ENCODE measurements at regions not wholly inside any gene's neighbourhood (a gene's known extent, or its start where the extent isn't known, plus 50 kb on each side); places are given as distances from the start of the nearest gene placed in this dataset.
"Not testable (repeated sequence)": the region's sequence is repeated elsewhere in the genome, so short reads cannot be mapped to it uniquely, and the experiment has no call there.

- no peak for DNase-seq
These were observed 841.8 kb upstream of the TENM4 start for GRCh38 chr11:80282643-80283042.

- no peak for DNase-seq
These were observed 840.4 kb upstream of the TENM4 start for GRCh38 chr11:80281194-80281593.

- DNase-seq: no peak
These were observed 839.9 kb upstream of the TENM4 start for GRCh38 chr11:80280737-80281136.

- no peak for DNase-seq
These were observed 820.9 kb upstream of the TENM4 start for GRCh38 chr11:80261776-80262175.

DNA sequence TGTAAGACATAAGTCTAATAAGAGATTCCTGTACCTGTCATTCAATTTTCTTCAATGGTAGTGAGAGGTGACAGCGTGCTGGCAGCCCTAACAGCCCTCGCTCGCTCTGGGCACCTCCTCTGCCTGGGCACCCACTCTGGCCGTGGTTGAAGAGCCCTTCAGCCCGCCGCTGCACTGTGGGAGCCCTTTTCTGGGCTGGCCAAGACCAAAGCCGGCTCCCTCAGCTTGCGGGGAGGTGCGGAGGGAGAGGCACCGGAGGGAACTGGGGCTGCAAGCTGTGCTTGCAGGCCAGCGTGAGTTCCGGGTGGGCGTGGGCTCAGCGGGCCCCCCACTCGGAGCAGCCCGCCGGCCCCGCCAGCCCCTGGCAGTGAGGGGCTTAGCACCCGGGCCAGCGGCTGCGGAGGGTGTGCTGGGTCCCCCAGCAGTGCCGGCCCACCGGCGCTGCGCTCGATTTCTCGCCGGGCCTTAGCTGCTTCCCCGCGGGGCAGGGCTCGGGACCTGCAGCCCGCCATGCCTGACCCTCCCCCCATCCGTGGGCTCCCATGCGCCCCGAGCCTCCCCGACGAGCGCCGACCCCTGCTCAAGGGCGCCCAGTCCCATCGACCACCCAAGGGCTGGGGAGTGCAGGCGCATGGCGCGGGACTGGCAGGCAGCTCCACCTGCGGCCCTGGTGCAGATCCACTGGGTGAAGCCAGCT lies 816.6 kb upstream of the TENM4 start:
- not testable (repeated sequence) for DNase-seq

DNA sequence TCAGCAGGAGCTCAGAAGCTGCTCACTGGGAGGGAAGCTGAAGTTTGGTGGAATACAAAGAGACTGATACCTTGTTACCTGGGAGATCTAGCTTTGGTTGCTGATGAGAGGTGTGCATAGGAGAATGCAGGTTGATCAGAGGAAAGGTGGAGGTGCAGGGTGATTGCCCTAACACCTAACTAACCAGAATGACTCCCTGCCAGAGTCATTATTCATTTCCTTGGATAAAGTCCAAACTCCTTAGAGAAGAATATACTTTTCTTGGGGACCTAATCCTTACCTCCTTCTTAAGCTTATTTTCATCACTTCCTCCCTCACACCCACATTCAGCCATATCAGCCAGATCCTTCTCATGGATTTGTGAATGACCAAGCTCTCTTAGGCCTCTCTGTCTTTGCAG lies 814.2 kb upstream of the TENM4 start:
- DNase-seq: no peak

DNA sequence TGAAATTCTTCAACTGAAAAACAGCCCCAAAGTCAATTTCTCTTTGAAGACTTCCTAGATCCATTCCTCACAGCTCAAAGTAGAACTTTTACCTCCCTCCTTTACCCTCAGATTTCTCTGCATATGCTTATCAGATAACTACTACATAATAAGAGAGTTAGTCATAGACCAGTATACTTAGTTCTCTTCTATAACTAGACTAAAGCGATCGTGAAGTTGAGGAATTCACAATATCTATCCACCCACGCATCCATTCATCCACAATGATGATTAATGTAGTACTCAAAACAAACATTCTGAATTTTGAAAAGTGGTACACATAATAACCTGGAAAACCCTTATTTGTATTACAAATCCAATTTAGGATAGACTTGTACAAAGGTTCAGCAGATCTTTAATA lies 800.9 kb upstream of the TENM4 start:
- DNase-seq: no peak

DNA sequence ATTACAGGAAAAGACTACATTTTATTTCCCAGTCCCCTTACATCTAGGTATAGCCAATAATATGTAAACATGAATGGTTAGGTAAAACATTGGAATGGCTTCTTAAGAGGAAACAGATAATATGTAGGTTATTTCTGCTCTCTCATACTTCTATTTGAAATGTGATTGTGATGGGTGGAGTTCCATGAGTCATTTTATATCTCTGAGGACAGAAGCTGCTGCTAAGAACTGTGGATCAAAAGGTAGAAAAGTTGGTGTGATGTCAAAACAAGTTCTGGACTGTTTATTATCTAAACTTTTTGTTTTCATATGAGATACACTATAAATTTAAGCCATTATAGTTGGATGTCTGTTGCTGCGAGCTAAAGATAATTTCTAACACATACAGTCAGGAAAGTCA lies 799.4 kb upstream of the TENM4 start:
- no peak for DNase-seq

GRCh38 chr11:80239217-80239616 lies 798.4 kb upstream of the TENM4 start:
- no peak for DNase-seq

GRCh38 chr11:80227915-80228314 lies 787.1 kb upstream of the TENM4 start:
- DNase-seq: no peak

GRCh38 chr11:80214413-80214812 lies 773.6 kb upstream of the TENM4 start:
- DNase-seq: no peak

GRCh38 chr11:80211673-80212072 lies 770.8 kb upstream of the TENM4 start:
- no peak for DNase-seq

DNA sequence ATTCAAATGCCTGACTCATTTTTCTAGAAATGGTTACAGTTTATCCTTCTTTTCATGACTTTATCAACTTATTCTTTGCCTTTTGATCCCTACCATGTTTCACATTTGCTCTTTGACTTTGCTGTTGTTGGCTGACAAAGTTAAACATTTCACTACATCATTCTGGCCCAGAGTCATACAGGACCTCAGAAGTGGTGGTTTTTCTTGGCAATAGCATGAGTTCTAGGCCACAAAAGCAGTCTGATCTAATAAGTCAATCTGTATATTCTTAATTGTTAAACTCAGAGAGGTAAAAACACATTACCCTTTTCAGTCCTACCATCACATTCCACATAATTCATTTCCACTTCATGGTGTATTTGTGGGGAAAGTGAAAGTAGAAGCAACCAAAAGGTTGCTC lies 763.2 kb upstream of the TENM4 start:
- no peak for DNase-seq

- no peak for DNase-seq
These were observed 756.2 kb upstream of the TENM4 start for GRCh38 chr11:80196932-80197554.

GRCh38 chr11:80196041-80196440 lies 755.2 kb upstream of the TENM4 start:
- DNase-seq: no peak

DNA sequence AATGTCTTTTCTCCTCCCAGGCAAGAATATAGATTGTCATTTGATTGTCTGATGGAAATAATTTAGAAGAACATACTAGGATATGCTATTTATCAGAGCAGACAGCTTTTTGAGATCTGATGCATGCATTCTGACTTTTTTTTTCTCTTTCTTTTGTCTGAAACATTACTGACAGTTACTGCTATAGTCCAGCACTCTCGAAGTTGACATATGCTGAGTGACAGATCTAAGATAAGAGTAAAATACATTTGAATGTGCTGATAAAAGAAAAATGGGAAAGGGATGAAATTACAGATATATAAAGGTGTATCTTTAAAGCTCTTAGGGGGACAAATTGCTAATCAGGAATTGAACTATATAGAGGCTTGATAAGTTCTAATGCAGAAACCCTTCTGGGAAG lies 753.8 kb upstream of the TENM4 start:
- DNase-seq: no peak

DNA sequence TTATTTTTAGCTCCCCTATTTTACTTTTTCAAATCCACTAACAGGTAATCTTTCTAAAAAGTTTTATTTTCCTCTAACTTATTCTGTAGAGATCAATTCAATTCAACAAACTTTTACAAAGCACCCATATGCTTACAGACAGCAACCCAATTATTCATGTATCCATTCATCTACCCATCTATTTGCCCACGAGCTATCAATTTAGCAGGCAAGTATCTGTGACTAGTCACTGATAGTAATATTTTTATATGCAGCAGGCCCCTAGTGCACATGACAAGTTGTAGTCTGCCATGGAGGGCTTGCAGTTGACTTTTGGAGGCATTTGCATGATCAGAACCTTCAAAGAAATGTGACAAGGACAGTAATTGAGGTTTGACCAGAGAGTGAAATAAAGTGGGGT lies 753.2 kb upstream of the TENM4 start:
- no peak for DNase-seq

DNA sequence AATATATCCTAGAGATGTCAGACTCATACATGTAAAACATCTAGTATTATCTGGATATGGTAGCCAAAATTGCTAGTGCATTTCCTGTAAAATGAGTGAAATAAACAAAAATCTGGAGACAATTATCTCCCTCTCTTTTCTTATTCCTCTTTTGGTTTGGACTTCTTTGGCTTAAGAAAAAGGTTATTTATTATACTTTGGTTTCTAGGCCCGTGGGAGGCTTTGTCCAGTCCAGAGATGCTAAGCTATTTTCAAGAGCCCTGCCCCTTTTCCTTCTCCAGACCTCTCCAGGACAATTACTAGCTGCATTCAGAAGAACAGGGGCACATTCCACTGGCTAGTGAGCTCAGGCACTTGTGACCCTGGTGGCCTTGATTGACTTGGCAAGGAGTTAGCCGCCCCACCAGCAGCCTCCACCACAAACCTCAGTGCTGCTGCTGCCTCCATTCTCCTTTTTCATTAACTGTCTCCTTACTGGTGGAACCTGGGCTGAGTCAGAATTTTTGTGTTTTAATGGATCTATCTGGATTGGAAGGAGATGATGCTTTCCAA lies 747.3 kb upstream of the TENM4 start:
- DNase-seq: no peak

- no peak for DNase-seq
These were observed 745.9 kb upstream of the TENM4 start for GRCh38 chr11:80186692-80187091.

GRCh38 chr11:80182901-80183300 lies 742.1 kb upstream of the TENM4 start:
- no peak for DNase-seq

DNA sequence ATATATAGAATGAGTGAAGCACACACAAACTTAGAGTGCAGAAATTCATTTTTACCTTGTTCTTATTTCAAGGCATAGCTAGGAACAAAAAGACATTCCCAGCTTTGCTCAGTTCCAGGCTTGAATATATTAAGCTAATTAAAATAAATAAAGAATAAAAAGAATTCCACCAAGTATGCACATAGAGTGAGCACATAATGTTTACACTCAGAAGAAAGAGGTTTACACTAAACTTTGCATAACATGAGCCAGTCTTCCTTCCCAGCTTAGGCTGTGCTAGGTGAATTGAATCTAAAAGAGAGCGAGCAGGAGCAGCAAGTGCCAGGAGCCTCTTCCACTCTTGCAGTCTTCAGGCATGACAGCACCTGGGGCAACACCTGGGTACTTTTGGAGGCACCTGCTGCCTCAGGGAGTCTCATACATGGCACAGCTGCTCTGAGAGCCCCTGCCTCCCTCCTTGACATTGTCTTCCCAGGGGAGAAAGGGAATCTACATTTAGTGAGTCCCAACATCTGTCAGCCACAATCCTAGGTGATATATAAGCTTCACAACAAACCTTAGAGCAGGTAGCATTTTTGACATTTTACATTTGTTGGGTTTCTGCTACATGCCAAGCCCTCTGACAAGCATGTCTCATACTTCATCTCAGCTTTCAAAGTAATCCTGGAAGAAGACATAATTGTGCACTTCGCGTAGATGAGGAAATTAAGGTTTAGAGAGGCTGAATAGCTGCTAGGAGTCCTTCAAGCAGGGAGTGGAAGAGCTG lies 732.7 kb upstream of the TENM4 start:
- DNase-seq: no peak

GRCh38 chr11:80168796-80169195 lies 728.0 kb upstream of the TENM4 start:
- no peak for DNase-seq

GRCh38 chr11:80167766-80168165 lies 726.9 kb upstream of the TENM4 start:
- no peak for DNase-seq

DNA sequence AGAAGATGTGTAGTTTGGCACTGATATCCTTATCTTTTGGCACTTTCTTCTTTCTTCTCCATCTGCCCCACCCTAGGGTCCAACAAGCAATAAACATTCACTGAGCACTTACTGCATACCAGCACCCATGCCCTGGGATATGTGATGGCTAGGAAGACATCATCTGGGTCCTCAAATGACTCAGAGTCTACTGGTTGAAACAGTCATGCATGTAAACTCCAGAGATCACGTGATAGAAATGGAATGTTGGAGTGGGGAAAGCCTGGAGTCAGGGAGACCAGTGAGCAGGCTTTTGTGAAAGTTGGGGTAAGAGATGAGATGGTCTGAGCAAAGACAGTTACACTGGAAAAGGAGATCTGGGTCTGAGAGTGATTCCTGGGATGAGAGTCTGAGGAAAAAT lies 724.9 kb upstream of the TENM4 start:
- no peak for DNase-seq

Measured in stimulated activated naive CD4-positive, alpha-beta T cell (primary cell).